ENCODE measurements at regions not wholly inside any gene's neighbourhood (a gene's known extent, or its start where the extent isn't known, plus 50 kb on each side); places are given as distances from the start of the nearest gene placed in this dataset.
"Not testable (repeated sequence)": the region's sequence is repeated elsewhere in the genome, so short reads cannot be mapped to it uniquely, and the experiment has no call there.

DNA sequence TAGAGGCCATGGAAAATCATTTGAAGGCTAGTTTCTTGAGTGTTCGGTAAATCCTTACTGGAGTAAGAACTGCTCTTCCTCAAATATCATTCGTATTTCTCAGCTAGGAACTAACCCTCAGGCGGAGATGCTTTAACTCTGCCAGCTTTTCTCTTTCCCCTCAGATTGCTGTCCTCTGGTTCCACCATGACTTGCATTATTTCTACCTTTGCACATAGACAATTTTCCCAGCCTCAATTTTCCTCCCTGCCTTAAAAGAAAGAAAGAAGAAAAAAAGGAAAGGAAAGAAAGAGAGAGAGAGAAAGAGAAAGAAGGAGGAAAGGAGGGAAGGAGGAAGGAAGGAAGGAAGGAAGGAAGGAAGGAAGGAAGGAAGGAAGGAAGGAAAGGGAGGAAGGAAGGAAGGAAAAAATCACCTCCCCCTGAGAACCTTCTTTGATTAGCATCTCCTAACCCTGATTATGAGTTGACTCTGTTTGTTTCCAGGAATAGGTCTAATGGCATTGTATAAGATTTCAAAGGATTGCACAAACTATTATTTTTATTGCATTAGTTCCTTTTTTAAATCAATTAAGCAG is 123.3 kb upstream of the FAM204A start:
- no peak for DNase-seq (ENCODE audit: low read depth)

DNA sequence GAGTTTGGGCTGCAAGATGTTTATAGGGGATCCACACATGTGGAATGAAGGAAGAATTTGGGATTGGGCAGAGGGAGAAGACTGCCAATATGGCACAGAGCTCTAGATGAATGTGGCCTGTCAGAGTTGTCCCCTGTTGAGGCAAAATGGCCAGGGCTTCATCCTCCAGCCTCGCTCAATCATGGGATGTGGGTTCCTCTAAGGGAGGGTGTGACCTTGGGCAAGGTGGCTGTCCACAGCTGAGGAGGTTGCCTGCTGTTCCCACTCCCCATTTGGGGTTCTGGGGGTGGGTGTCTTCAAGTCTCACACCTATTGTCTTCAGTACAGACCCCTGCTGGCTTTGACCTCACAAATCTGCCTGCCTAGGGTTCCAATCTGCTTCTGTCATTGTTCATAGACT is 121.6 kb upstream of the FAM204A start:
- DNase-seq (ENCODE audit: low read depth), result no peak

DNA sequence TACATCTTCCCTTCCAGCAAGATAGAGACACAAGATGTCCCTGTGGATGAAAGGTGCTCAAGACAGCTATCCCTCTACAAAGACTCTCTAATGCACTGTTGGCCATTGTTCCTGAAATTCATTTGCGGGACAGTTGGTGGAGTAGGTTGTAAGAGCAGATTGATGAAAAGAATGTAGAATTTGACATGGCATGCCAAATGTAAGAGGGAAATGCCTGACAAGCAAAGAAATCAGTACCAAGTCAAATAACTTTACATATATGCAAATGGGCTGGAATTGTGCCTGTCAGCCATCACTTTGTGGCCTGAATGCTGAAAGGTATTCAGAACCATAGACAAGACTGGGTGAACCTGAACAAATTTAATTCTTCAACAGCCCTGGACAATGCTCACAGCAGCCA is 120.3 kb upstream of the FAM204A start:
- no peak for DNase-seq (ENCODE audit: low read depth)

- no peak for DNase-seq (ENCODE audit: low read depth)
Measured at GRCh38 chr10:118459642-118460193, 117.6 kb upstream of the FAM204A start.

DNA sequence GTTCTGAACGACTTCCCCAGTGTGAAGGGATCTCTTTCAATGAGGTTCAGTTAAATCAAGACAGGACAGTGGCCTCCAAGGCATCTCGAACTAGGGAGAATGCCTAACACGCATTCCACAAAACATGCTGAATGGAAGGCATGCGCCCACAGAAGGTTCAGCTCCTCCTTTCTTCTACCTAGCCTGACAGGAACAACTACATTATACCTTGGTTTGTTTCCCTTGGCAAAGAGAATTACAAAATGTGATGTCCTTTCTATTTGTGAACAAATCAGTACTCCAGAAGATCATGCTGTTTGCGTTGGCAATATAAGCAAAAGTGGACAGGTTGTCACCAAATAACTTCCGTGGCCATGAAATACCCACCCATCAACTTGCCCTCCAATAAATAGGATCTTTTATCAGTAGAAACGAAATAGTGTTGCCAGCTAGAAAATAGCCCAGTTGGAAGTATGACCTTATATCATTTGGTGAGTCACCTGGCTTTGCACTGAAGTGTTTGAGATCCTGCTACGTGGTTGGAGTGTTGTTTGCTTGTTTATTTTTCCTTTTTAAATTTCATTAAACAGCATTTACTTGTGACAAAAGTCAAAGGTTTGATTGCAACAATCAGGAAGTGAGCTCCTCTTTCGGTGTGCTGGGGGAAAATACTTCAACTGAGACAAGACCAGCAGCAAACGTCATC is 117.0 kb upstream of the FAM204A start:
- no peak for DNase-seq (ENCODE audit: low read depth)

DNA sequence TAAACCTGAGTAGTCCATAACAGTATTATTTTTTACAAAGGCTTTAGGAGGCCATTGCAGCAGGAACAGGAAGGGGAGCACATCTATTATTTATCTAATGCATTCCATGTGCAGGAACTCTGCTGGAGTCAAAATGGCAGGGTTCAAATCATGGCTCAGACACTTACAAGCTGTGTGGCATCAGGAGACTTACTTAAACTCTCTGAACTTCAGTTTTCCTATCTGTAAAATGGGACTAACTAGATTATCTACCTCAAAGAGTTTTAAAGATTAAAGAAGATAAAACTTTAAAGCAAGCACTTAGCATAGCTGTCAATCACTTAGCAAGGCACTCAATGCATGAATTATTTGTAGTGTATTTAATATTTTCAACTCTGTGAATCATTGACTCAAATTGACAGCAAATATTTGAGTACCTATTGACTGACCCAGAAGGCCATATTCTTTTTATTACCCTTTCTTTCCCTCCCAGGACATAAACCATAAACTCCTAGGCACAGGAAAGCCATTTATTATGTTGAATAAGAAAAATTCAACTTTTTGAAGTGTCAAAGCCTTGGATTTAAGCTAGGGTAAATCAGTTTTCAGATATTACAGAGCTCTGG is 115.8 kb upstream of the FAM204A start:
- no peak for DNase-seq (ENCODE audit: low read depth)

DNA sequence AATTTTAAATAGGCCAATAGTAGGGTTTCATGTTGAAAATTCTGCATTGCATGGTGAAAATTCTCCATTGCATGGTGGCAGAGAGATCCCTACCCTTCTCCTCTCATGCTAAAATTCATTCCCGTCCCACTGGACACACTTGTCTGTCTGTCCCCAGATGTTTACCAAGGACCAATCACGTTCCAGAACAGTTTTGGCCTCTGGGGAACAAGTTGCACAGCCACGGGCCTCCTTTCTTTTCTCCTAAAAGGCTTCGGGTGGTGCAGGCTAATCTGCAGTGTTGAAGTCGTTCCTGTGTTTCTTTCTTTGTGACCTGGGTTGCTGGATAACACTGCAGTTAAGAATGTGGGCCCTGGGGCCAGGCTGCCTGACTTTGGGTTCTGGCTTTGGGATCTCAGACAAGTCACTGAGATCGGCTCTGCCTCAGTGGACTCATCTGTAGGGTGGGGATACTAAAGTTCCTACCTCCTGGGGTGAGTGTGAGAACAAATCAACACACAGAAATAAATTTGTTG is 113.1 kb upstream of the FAM204A start:
- no peak for DNase-seq (ENCODE audit: low read depth)

GRCh38 chr10:118454211-118454610 is 112.1 kb upstream of the FAM204A start:
- DNase-seq (ENCODE audit: low read depth), result no peak

DNA sequence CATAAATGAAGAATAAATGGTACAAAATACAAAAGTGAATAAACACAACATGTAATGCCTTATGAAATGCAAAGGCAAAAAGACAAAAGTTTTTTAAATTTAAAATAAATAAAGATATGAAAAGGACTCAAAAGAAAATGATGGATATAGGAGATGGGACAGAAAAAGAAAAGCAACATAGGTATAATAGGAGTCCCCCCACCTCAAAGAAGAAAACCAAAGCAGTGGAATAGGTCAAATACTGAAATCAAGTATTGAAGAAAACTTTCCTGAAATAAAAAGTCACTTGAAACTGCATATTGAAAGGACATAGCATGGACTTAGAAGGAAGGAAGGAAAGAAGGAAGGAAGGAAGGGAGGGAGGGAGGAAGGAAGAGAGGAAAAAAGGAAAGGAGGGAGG is 110.0 kb upstream of the FAM204A start:
- DNase-seq (ENCODE audit: low read depth), result no peak

- DNase-seq (ENCODE audit: low read depth), result no peak
Measured at GRCh38 chr10:118449521-118449920, 107.4 kb upstream of the FAM204A start.

GRCh38 chr10:118448744-118449143 is 106.6 kb upstream of the FAM204A start:
- DNase-seq (ENCODE audit: low read depth), result no peak

DNA sequence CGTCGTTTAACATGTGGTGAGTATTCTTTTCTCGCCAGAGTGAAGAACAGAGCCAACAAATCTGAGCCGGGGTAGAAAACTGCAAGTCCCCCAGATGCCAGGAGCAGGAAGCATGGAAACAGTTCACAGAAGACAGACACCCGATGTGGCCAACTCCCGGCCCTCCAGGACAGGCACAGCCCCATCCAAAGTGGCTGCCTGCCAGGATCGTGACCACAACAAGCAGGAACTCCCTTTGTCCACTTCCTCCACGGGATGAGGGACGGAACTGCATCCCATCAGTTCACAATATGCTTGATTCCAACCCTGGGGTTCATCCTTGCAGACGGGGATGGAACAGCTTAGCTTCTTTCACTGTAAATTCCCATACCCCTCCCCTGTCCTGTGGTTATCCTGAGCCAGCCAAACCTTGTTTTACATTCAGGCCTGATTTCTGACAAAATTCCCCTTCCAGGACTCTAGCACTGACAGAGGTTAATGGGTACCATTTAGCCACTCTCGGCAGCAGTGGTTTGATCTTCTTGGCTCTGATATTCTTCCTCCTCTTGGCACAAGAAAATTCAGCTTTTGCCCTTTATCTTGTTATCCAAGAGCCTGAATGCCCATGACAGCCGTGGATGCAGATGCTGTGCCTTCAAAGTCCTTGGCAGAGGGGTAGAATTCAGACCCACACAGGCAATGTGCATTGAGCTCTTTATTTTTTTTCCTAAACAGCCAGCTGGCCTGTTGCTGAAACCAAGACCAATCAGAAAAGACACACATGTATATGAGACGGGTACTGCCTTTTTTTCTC is 105.5 kb upstream of the FAM204A start:
- DNase-seq (ENCODE audit: low read depth), result no peak

GRCh38 chr10:118445535-118445934 is 103.4 kb upstream of the FAM204A start:
- DNase-seq (ENCODE audit: low read depth), result no peak

DNA sequence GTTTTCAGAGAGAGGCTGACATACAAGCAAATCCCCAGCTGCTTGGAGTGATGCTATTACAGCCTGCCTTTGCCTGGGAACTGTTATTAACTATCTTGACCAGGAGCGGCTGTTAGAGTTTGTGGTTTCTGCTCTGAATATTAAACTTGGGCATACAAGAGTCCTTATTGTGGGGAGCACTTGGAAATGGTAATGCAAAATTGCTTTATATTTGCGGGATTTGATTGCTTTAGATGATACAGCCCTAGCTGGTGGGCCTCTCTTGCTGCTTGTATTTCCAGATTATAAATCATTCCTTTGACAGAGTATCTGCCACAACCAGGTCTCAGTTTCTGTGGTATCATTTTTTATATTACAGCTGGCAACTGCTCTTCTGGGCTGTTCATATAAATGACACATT is 101.9 kb upstream of the FAM204A start:
- no peak for DNase-seq (ENCODE audit: low read depth)

GRCh38 chr10:118442032-118442431 is 99.9 kb upstream of the FAM204A start:
- DNase-seq (ENCODE audit: low read depth), result no peak

DNA sequence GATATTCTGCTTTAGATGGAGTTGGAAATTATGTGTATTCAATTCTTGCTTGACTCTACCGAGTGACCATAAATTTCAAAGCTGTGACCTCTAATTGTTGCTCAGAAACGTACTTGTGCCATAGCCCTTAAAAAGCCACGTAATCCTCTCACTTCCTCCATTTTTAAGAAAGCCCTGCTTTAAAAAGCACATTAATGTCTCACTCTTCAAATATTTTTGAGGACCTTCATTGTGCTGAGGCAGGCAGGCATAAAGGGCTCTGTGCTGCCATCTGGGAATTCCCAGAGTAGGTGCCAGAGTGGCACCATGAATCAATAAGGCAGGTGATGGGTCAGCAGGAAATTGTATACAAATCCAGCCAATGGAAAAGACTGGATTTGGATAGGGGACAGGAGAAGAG is 97.7 kb upstream of the FAM204A start:
- DNase-seq (ENCODE audit: low read depth), result no peak

GRCh38 chr10:118436742-118437141 is 94.6 kb upstream of the FAM204A start:
- no peak for DNase-seq (ENCODE audit: low read depth)

DNA sequence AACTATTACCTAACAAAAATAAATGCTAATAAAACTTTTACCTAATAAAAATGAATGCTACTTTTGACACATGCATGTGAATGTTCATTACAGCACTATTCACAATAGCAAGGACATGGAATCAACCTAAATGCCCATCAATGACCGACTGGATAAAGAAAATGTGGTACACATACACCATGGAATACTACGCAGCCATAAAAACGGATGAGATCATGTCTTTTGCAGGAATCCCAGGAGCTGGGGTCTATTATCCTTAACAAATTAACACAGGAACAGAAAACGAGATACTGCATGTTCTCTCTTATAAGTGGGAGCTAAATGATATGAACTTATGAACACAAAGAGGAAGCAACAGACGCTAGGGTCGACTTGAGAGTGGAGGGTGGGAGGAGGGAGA is 88.1 kb upstream of the FAM204A start:
- DNase-seq (ENCODE audit: low read depth), result no peak

- peak; percentile 14 for DNase-seq (ENCODE audit: low read depth)
Measured at GRCh38 chr10:118423800-118424442, 81.8 kb upstream of the FAM204A start.

- DNase-seq (ENCODE audit: low read depth), result no peak
Measured at GRCh38 chr10:118422241-118422640, 80.1 kb upstream of the FAM204A start.

GRCh38 chr10:118420049-118420448 is 77.9 kb upstream of the FAM204A start:
- not testable (repeated sequence) for DNase-seq (ENCODE audit: low read depth)

DNA sequence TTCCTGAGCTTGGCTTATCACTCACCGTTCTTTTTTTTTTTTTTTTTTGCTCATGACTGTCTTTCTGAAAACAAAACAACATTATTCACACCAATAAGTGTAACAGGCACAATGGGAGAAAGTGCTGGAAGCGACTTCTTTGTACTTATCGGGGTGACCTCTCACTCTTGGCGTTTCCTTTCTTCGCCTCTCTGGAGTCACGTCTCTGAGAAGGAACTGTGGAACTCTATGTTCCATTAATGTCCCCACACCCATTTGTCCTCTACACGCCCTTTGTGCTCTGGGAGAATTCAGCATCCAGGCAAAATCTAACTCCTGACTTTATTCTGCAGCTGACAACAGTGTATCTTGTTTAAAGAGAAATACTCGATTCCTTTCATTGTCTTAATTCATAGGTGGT is 70.8 kb upstream of the FAM204A start:
- DNase-seq (ENCODE audit: low read depth), result no peak
